ENCODE measurements at regions not wholly inside any gene's neighbourhood (a gene's known extent, or its start where the extent isn't known, plus 50 kb on each side); places are given as distances from the start of the nearest gene placed in this dataset.

DNA sequence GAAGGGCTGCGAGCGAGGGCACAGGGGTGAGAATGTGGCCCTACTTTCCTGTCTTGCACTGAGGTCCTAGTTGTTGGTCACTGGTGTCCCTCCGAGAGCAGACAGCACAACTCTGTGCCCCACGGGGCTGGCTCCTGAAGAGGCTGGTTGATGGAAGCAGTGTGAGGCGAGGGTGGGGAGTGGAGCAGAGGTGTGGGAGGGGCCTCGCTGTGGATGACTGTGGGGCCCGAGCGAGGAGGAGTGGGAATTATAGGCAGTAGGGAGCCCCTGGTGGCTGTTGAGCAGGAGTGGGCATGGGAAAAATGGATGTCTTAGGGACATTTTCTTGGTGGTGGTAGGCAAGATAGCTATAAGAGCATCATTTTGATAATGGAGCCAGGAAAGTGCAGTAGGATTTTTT is 660.5 kb upstream of the HS6ST1 start (continued):
- TF ChIP-seq SNAI1 (CRISPR knock-in tag; IDR thresholded peaks at IDR 0.05; ENCODE audit: borderline replicate concordance) = no peak

DNA sequence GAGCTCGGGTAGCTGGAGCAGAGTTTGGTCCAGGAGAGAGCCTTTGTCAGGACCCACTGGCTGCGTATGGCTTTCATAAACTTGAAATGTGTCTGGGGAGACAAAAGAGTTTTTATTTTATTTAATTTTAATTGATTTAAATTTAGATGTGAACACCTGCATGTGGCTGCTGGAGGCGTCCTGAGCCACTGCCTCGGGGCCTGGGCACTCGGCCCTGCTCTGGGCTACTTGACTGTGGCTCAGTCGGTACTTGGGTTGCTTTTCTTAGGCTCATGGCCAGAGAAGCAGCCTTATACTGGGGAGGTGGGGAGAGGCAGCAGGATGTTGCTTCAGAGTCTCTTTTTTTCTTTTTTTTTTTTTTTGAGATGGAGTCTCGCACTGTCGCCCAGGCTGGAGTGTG is 661.8 kb upstream of the HS6ST1 start:
- DNase-seq (ENCODE audit: low spot score) (no peak), ATAC-seq (no peak), FAIRE-seq (no peak)
- no peaks in the 10 kb centered on the region for H3K4me1 ChIP-seq (ENCODE audit: insufficient read depth, low read length)
- peaks cover 0 to 14% of the 10 kb centered on the region in 2 experiments; a peak in 1 of 5 replicates for H3K27me3 ChIP-seq (ENCODE audit: control insufficient read depth in 1 of 2, insufficient read depth in 2 of 2, low read length in 2 of 2)
- BruUV-seq (replicated peaks) = no TSS peak
- 26% methylated on average over 8 of the region's 8 CpGs for WGBS (ENCODE audit: low lambda C conversion rate)
- CTCF ChIA-PET (ENCODE audit: low intra/inter-chr PET ratio, low total read pairs) = no interaction called here
- H3K9ac ChIP-seq (ENCODE audit: insufficient read depth, low read depth, low read length) = no peak overlapping the region
- H4K20me1 ChIP-seq (ENCODE audit: insufficient read depth, low read length) = no peaks in the 10 kb centered on the region
- H3K79me2 ChIP-seq (ENCODE audit: insufficient read depth, low read length) = no peaks in the 10 kb centered on the region
- intact Hi-C loops (cut with micrococcal nuclease; ENCODE audit: unreplicated experiment) (no loop called here), in situ Hi-C loops (cut with HindIII; ENCODE audit: extremely low pct_ligation_motif_present, low pct_unique_long_range_greater_than_20kb) (no loop called here)
- POLR2A ChIA-PET = no interaction called here
- no peaks in the 10 kb centered on the region for H3K36me3 ChIP-seq (replicated peaks in 1 of 2; ENCODE audit: control insufficient read depth in 1 of 2, insufficient read depth in 2 of 2, low read length in 2 of 2)
- H3K4me2 ChIP-seq (ENCODE audit: low read depth, low read length) = no peak overlapping the region
- H3K4me3 ChIP-seq (replicated peaks in 1 of 3; ENCODE audit: insufficient read depth in 1 of 3, low read depth in 2 of 3, low read length in 3 of 3) = no peak overlapping the region
- H3K9me3 ChIP-seq (ENCODE audit: low read length) = no peaks in the 10 kb centered on the region
- no peak for TF ChIP-seq ZIK1 (CRISPR knock-in tag; IDR thresholded peaks at IDR 0.05; ENCODE audit: borderline replicate concordance, low read depth)
- no peak for TF ChIP-seq ZNF639 (CRISPR knock-in tag; conservative IDR thresholded peaks at IDR 0.05)
- no peak for TF ChIP-seq THAP11 (CRISPR knock-in tag; IDR thresholded peaks at IDR 0.05)
- TF ChIP-seq CHCHD3 (CRISPR knock-in tag; IDR thresholded peaks at IDR 0.05) = no peak
- TF ChIP-seq, protein P1, sequence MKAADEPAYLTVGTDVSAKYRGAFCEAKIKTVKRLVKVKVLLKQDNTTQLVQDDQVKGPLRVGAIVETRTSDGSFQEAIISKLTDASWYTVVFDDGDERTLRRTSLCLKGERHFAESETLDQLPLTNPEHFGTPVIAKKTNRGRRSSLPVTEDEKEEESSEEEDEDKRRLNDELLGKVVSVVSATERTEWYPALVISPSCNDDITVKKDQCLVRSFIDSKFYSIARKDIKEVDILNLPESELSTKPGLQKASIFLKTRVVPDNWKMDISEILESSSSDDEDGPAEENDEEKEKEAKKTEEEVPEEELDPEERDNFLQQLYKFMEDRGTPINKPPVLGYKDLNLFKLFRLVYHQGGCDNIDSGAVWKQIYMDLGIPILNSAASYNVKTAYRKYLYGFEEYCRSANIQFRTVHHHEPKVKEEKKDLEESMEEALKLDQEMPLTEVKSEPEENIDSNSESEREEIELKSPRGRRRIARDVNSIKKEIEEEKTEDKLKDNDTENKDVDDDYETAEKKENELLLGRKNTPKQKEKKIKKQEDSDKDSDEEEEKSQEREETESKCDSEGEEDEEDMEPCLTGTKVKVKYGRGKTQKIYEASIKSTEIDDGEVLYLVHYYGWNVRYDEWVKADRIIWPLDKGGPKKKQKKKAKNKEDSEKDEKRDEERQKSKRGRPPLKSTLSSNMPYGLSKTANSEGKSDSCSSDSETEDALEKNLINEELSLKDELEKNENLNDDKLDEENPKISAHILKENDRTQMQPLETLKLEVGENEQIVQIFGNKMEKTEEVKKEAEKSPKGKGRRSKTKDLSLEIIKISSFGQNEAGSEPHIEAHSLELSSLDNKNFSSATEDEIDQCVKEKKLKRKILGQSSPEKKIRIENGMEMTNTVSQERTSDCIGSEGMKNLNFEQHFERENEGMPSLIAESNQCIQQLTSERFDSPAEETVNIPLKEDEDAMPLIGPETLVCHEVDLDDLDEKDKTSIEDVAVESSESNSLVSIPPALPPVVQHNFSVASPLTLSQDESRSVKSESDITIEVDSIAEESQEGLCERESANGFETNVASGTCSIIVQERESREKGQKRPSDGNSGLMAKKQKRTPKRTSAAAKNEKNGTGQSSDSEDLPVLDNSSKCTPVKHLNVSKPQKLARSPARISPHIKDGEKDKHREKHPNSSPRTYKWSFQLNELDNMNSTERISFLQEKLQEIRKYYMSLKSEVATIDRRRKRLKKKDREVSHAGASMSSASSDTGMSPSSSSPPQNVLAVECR (CRISPR knock-in tag; IDR thresholded peaks at IDR 0.05; ENCODE audit: borderline replicate concordance) = no peak
- TF ChIP-seq SRSF1 (optimal IDR thresholded peaks at IDR 0.05; ENCODE audit: low read depth, low read length) = no peak
- no peak for TF ChIP-seq MED13 (CRISPR knock-in tag; IDR thresholded peaks at IDR 0.05)
- no peak for TF ChIP-seq ZNF761 (CRISPR knock-in tag; conservative IDR thresholded peaks at IDR 0.05)
- H2AFZ ChIP-seq (ENCODE audit: low read length) = no peak overlapping the region
- H3K27ac ChIP-seq (ENCODE audit: extremely low read length, insufficient read depth, low read length) = no peak overlapping the region
